ENCODE measurements at regions not wholly inside any gene's neighbourhood (a gene's known extent, or its start where the extent isn't known, plus 50 kb on each side); places are given as distances from the start of the nearest gene placed in this dataset.

GRCh38 chr3:109210501-109210900 lies 74.0 kb downstream of the C3orf85 start:
- no peak for DNase-seq

- no peak for DNase-seq
Measured at GRCh38 chr3:109211941-109212340, 75.4 kb downstream of the C3orf85 start.

- DNase-seq = no peak
Measured at GRCh38 chr3:109213321-109213720, 76.8 kb downstream of the C3orf85 start.

- DNase-seq = peak; percentile 67
Measured at GRCh38 chr3:109224333-109224732, 87.8 kb downstream of the C3orf85 start.

- no peak for DNase-seq
Measured at GRCh38 chr3:109225516-109225915, 89.0 kb downstream of the C3orf85 start.

- no peak for DNase-seq
Measured at GRCh38 chr3:109228391-109229080, 87.8 kb downstream of the DPPA2 start.

GRCh38 chr3:109229174-109229847 lies 87.0 kb downstream of the DPPA2 start:
- DNase-seq = no peak

- peak; percentile 62 for DNase-seq
Measured at GRCh38 chr3:109234300-109234699, 82.0 kb downstream of the DPPA2 start.

GRCh38 chr3:109241459-109242186 lies 74.7 kb downstream of the DPPA2 start:
- no peak for DNase-seq

- no peak for DNase-seq
Measured at GRCh38 chr3:109242187-109242523, 74.2 kb downstream of the DPPA2 start.

All from islet precursor cell (in vitro differentiated cells).